ENCODE measurements at regions not wholly inside any gene's neighbourhood (a gene's known extent, or its start where the extent isn't known, plus 50 kb on each side); places are given as distances from the start of the nearest gene placed in this dataset.
"Not testable (repeated sequence)": the region's sequence is repeated elsewhere in the genome, so short reads cannot be mapped to it uniquely, and the experiment has no call there.

- no peak for DNase-seq (ENCODE audit: low read depth in 2 of 2)
These were observed 281.0 kb upstream of the PCDH20 start for GRCh38 chr13:61696676-61697075.

- DNase-seq (ENCODE audit: low read depth in 2 of 2): no peak
These were observed 279.5 kb upstream of the PCDH20 start for GRCh38 chr13:61695147-61695546.

- no peak for DNase-seq (ENCODE audit: low read depth in 2 of 2)
These were observed 277.0 kb upstream of the PCDH20 start for GRCh38 chr13:61692691-61693090.

GRCh38 chr13:61685682-61686012, 270.0 kb upstream of the PCDH20 start:
- no peak for DNase-seq (ENCODE audit: low read depth in 2 of 2)

GRCh38 chr13:61684976-61685681, 269.5 kb upstream of the PCDH20 start:
- DNase-seq (ENCODE audit: low read depth in 2 of 2): no peak

- DNase-seq (ENCODE audit: low read depth in 2 of 2): no peak
These were observed 257.1 kb upstream of the PCDH20 start for GRCh38 chr13:61672756-61673155.

- DNase-seq (ENCODE audit: low read depth in 2 of 2): no peak
These were observed 254.9 kb upstream of the PCDH20 start for GRCh38 chr13:61670384-61671161.

- no peak for DNase-seq (ENCODE audit: low read depth in 2 of 2)
These were observed 249.4 kb upstream of the PCDH20 start for GRCh38 chr13:61664801-61665705.

GRCh38 chr13:61654481-61654880, 238.8 kb upstream of the PCDH20 start:
- DNase-seq (ENCODE audit: low read depth in 2 of 2): no peak

GRCh38 chr13:61648547-61648946, 232.9 kb upstream of the PCDH20 start:
- no peak for DNase-seq (ENCODE audit: low read depth in 2 of 2)

GRCh38 chr13:61612192-61612591, 196.5 kb upstream of the PCDH20 start:
- no peak for DNase-seq (ENCODE audit: low read depth in 2 of 2)

- DNase-seq (ENCODE audit: low read depth in 2 of 2): no peak
These were observed 192.5 kb upstream of the PCDH20 start for GRCh38 chr13:61608138-61608537.

- DNase-seq (ENCODE audit: low read depth in 2 of 2): no peak
These were observed 184.8 kb upstream of the PCDH20 start for GRCh38 chr13:61600360-61601033.

- no peak for DNase-seq (ENCODE audit: low read depth in 2 of 2)
These were observed 176.8 kb upstream of the PCDH20 start for GRCh38 chr13:61592489-61592888.

GRCh38 chr13:61575973-61576372, 160.3 kb upstream of the PCDH20 start:
- no peak for DNase-seq (ENCODE audit: low read depth in 2 of 2)

- no peak for DNase-seq (ENCODE audit: low read depth in 2 of 2)
These were observed 148.0 kb upstream of the PCDH20 start for GRCh38 chr13:61563645-61564044.

- no peak for DNase-seq (ENCODE audit: low read depth in 2 of 2)
These were observed 131.3 kb upstream of the PCDH20 start for GRCh38 chr13:61546911-61547310.

GRCh38 chr13:61546413-61546812, 130.8 kb upstream of the PCDH20 start:
- DNase-seq (ENCODE audit: low read depth in 2 of 2): no peak

GRCh38 chr13:61536433-61536832, 120.8 kb upstream of the PCDH20 start:
- no peak for DNase-seq (ENCODE audit: low read depth in 2 of 2)

GRCh38 chr13:61531383-61532065, 115.9 kb upstream of the PCDH20 start:
- DNase-seq (ENCODE audit: low read depth in 2 of 2): no peak

GRCh38 chr13:61519214-61519613, 103.6 kb upstream of the PCDH20 start:
- DNase-seq (ENCODE audit: low read depth in 2 of 2): not testable (repeated sequence)
